NCI-H2196 (cell line): ENCODE measurements at regions not wholly inside any gene's neighbourhood (a gene's known extent, or its start where the extent isn't known, plus 50 kb on each side); places are given as distances from the start of the nearest gene placed in this dataset.
"Not testable (repeated sequence)": the region's sequence is repeated elsewhere in the genome, so short reads cannot be mapped to it uniquely, and the experiment has no call there.

Experiments
- DNase-seq: peaks from one replicate; lab custom pipeline; 2025; ENCODE audit not compliant: unreplicated experiment; lab: John Stamatoyannopoulos, UW

- DNase-seq = no peak
Measured at GRCh38 chrX:13188731-13189309, 131.0 kb downstream of the ATXN3L start.

- not testable (repeated sequence) for DNase-seq
Measured at GRCh38 chrX:13186643-13187042, 133.2 kb downstream of the ATXN3L start.

GRCh38 chrX:13180807-13181206, 136.4 kb upstream of the FAM9C start:
- DNase-seq = no peak

GRCh38 chrX:13179586-13179985, 135.2 kb upstream of the FAM9C start:
- no peak for DNase-seq

- no peak for DNase-seq
Measured at GRCh38 chrX:13179100-13179499, 134.7 kb upstream of the FAM9C start.

- no peak for DNase-seq
Measured at GRCh38 chrX:13177921-13178566, 133.6 kb upstream of the FAM9C start.

GRCh38 chrX:13175056-13175455, 130.6 kb upstream of the FAM9C start:
- DNase-seq = no peak

- no peak for DNase-seq
Measured at GRCh38 chrX:13170966-13171558, 126.6 kb upstream of the FAM9C start.

- DNase-seq = no peak
Measured at GRCh38 chrX:13169684-13170083, 125.3 kb upstream of the FAM9C start.

- DNase-seq = no peak
Measured at GRCh38 chrX:13168269-13168668, 123.8 kb upstream of the FAM9C start.

- no peak for DNase-seq
Measured at GRCh38 chrX:13167481-13168231, 123.2 kb upstream of the FAM9C start.

- DNase-seq = peak; percentile 12
Measured at GRCh38 chrX:13165266-13166189, 121.1 kb upstream of the FAM9C start.

GRCh38 chrX:13164611-13165010, 120.2 kb upstream of the FAM9C start:
- no peak for DNase-seq

- DNase-seq = no peak
Measured at GRCh38 chrX:13162772-13163410, 118.5 kb upstream of the FAM9C start.

- DNase-seq = no peak
Measured at GRCh38 chrX:13159886-13160285, 115.5 kb upstream of the FAM9C start.

- DNase-seq = no peak
Measured at GRCh38 chrX:13158911-13159310, 114.5 kb upstream of the FAM9C start.

- not testable (repeated sequence) for DNase-seq
Measured at GRCh38 chrX:13155550-13155949, 111.1 kb upstream of the FAM9C start.

- no peak for DNase-seq
Measured at GRCh38 chrX:13153796-13154195, 109.4 kb upstream of the FAM9C start.

- DNase-seq = no peak
Measured at GRCh38 chrX:13152518-13153185, 108.2 kb upstream of the FAM9C start.
